ENCODE measurements at regions not wholly inside any gene's neighbourhood (a gene's known extent, or its start where the extent isn't known, plus 50 kb on each side); places are given as distances from the start of the nearest gene placed in this dataset.
"Not testable (repeated sequence)": the region's sequence is repeated elsewhere in the genome, so short reads cannot be mapped to it uniquely, and the experiment has no call there.

GRCh38 chr11:15848631-15849168 is 507.6 kb downstream of the SOX6 start:
- TF ChIP-seq, protein P1, sequence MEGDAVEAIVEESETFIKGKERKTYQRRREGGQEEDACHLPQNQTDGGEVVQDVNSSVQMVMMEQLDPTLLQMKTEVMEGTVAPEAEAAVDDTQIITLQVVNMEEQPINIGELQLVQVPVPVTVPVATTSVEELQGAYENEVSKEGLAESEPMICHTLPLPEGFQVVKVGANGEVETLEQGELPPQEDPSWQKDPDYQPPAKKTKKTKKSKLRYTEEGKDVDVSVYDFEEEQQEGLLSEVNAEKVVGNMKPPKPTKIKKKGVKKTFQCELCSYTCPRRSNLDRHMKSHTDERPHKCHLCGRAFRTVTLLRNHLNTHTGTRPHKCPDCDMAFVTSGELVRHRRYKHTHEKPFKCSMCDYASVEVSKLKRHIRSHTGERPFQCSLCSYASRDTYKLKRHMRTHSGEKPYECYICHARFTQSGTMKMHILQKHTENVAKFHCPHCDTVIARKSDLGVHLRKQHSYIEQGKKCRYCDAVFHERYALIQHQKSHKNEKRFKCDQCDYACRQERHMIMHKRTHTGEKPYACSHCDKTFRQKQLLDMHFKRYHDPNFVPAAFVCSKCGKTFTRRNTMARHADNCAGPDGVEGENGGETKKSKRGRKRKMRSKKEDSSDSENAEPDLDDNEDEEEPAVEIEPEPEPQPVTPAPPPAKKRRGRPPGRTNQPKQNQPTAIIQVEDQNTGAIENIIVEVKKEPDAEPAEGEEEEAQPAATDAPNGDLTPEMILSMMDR (IDR thresholded peaks at IDR 0.05) = no peak
- Histone ChIP-seq H3K27ac (no peak overlapping the region), H3K4me3 (no peak overlapping the region), H3K4me1 (no peaks in the 10 kb centered on the region), H3K9me3 (no peaks in the 10 kb centered on the region), H3K27me3 (ENCODE audit: low read depth) (no peaks in the 10 kb centered on the region), H3K36me3 (no peaks in the 10 kb centered on the region)
- DNase-seq (no peak), ATAC-seq (no peak)
- intact Hi-C loops (cut with DNase I) = no loop called here

- Histone ChIP-seq H3K4me3 (no peak overlapping the region), H3K9me3 (no peaks in the 10 kb centered on the region), H3K27ac (no peak overlapping the region), H3K27me3 (ENCODE audit: low read depth) (no peaks in the 10 kb centered on the region), H3K4me1 (no peaks in the 10 kb centered on the region), H3K36me3 (no peaks in the 10 kb centered on the region)
- TF ChIP-seq, protein P1 (IDR thresholded peaks at IDR 0.05) = no peak
- DNase-seq (no peak), ATAC-seq (no peak)
- intact Hi-C loops (cut with DNase I) = no loop called here
These were observed 507.1 kb downstream of the SOX6 start for GRCh38 chr11:15849257-15849656.

DNA sequence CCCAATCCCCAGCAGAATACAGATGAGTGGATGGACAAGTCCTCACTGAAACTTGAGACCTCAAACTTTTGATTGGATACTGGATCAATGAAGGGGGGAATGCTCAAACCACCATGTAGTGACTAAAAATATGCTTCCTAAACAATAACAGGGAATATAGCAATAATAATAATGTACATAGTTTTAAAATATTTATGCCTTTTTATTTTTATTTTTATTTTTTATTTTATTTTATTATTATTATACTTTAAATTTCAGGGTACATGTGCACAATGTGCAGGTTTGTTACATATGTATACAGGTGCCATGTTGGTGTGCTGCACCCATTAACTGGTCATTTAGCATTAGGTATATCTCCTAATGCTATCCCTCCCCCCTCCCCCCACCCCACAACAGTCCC is 506.0 kb downstream of the SOX6 start:
- not testable (repeated sequence) for ATAC-seq

DNA sequence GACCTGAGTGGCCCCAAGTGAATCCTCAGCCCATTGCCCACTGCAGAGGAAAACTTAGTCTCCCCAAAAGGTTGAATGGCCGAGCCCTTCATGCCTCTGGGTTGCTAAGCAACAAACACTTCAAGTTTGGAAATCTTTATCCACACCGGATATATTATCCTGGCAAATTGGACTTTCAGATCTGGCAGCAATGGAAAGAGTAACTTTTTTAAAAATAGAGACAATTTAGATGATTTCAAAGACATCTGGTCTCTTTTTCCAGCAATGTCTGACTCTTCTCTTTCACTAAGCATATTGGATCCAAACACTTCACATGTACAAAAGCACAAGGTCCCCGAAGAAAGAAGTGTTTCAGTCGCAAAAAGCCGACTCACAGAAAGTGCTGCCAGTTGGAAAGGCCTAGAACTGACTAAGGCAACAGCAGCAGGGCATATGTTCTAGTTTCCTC is 505.3 kb downstream of the SOX6 start:
- H3K36me3 ChIP-seq = no peaks in the 10 kb centered on the region
- H3K4me3 ChIP-seq = no peak overlapping the region
- H3K27me3 ChIP-seq (ENCODE audit: low read depth) = no peaks in the 10 kb centered on the region
- H3K4me1 ChIP-seq = no peaks in the 10 kb centered on the region
- H3K27ac ChIP-seq = peak overlapping the region; percentile 54
- ATAC-seq (peak in 1 of 2 donors; percentile 31), DNase-seq (no peak)
- H3K9me3 ChIP-seq = no peaks in the 10 kb centered on the region
- TF ChIP-seq, protein P1 (IDR thresholded peaks at IDR 0.05) = no peak
- intact Hi-C loops (cut with DNase I) = no loop called here

More for the DNA sequence above, 506.0 kb downstream of the SOX6 start:
- H3K27ac ChIP-seq; H3K9me3 ChIP-seq; H3K27me3 ChIP-seq (ENCODE audit: low read depth); DNase-seq; H3K36me3 ChIP-seq; intact Hi-C loops (cut with DNase I); H3K4me1 ChIP-seq; H3K4me3 ChIP-seq: not testable (repeated sequence)

DNA sequence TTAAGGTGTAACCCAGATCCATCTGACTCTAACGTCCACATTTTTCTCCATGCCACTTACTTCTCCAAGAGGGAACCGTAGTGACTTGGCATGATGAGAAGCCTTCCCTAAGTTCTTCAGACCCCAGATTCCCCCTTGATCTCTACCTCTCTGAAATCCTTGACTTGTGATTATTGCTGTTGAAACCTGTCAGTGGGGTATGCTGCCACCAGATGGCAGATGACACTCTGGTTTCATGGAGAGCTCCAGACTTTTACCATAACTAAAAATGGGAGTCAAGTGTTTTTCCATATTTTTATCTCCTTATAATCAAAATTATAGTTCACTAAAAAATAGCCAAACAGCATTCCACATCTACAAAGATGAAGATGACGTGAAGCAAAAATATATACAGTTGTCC is 504.2 kb downstream of the SOX6 start:
- ATAC-seq (no peak), DNase-seq (no peak)
- no peaks in the 10 kb centered on the region for H3K36me3 ChIP-seq
- no peaks in the 10 kb centered on the region for H3K4me1 ChIP-seq
- H3K27me3 ChIP-seq (ENCODE audit: low read depth) = no peaks in the 10 kb centered on the region
- H3K27ac ChIP-seq = no peak overlapping the region
- H3K9me3 ChIP-seq = no peaks in the 10 kb centered on the region
- TF ChIP-seq, protein P1 (IDR thresholded peaks at IDR 0.05) = peak; percentile 28
- intact Hi-C loops (cut with DNase I) = no loop called here
- no peak overlapping the region for H3K4me3 ChIP-seq

DNA sequence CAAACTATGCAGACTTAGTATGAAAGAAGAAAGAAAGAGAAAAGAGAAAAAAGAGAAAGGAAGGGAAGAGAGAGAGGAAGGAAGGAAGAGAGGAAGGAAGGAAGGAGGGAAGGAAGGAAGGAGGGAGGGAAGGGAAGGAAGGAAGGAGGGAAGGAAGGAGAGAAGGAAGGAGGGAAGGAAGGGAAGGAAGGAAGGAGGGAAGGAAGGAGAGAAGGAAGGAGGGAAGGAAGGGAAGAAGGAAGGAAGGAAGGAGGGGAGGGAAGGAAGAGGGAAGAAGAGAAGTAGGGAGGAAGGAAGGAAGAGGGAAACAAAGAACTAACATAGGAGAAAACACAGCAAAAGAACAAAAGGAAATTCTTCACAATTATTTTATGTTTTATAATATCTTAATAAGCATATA is 502.1 kb downstream of the SOX6 start:
- H3K4me1 ChIP-seq = no peaks in the 10 kb centered on the region
- H3K27ac ChIP-seq = no peak overlapping the region
- DNase-seq (no peak), ATAC-seq (no peak)
- H3K9me3 ChIP-seq = no peaks in the 10 kb centered on the region
- no peak overlapping the region for H3K4me3 ChIP-seq
- TF ChIP-seq, protein P1 (IDR thresholded peaks at IDR 0.05) = no peak
- no peaks in the 10 kb centered on the region for H3K36me3 ChIP-seq
- intact Hi-C loops (cut with DNase I) = no loop called here
- H3K27me3 ChIP-seq (ENCODE audit: low read depth) = no peaks in the 10 kb centered on the region

Measured in lower lobe of right lung (tissue), 2 donors.